NOMO-1 treated with dmso at 0.1 percent for 144 hours (cell line): ENCODE measurements at regions not wholly inside any gene's neighbourhood (a gene's known extent, or its start where the extent isn't known, plus 50 kb on each side); places are given as distances from the start of the nearest gene placed in this dataset.

Experiments used
- DNase-seq: peaks from one replicate; lab custom pipeline; 2025; ENCODE audit not compliant: unreplicated experiment; lab: John Stamatoyannopoulos, UW

- no peak for DNase-seq
These were observed 471.1 kb upstream of the ANO3 start for GRCh38 chr11:25860677-25861450.

DNA sequence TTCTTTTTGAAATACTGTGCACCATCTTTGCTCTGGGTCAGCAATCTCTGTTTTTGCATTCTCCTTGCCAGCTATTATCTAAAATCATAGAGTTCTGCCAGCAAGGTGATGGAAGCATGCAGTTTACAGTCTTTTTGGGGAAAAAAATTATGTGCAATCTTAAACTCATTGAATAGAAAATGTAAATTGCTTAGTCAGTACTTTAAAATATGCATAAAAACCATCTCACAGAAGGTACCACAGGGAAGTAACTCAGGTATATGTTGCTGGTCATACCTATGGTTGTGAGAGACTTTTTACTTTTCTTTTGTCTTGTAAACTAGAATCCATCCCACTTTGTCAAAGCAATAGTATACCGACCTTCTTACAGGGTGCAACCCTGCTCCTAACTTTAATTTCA is 469.8 kb upstream of the ANO3 start:
- no peak for DNase-seq

GRCh38 chr11:25863986-25864385 is 467.9 kb upstream of the ANO3 start:
- no peak for DNase-seq

DNA sequence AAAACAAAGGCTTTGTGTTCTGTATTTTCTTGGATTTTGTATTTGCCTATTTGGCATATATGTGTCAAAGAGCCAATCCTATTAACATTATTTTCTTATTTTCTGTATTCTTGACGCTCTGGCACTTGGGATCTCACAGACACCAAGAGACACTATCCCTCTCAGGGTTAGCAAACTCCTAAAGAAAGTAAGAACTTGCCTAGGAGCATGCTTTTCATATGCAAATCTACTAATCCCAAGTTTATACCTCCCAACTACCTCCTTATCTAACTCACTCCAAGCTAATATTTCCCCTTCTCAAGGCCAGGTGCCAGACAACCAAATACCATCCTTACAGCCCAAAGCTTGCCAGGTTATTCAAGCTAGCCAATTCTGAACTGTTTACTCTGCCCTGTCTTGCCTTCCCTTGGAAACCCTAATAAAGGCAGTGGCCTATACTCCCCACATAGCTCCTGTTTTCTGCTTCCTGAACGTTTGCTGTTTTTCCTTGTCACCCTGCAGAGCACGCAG is 455.4 kb upstream of the ANO3 start:
- DNase-seq, result no peak

DNA sequence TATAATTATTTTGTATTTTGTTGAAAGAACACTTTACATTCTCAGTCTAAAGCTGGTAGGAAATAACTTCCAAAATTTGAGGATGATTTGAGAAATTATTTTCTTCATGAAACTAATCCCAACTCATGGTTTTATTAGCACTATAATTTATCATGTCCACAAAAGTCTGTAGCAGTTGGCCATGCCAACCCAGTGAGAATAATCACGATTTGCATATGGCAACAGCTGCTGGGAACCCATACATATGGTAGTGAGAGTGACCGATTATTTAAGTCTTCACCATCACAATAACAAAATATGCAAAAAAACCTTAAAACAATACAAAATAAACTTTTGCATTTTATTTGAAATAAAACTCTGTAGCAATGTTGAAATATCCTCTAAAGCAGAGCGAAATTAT is 445.9 kb upstream of the ANO3 start:
- no peak for DNase-seq

DNA sequence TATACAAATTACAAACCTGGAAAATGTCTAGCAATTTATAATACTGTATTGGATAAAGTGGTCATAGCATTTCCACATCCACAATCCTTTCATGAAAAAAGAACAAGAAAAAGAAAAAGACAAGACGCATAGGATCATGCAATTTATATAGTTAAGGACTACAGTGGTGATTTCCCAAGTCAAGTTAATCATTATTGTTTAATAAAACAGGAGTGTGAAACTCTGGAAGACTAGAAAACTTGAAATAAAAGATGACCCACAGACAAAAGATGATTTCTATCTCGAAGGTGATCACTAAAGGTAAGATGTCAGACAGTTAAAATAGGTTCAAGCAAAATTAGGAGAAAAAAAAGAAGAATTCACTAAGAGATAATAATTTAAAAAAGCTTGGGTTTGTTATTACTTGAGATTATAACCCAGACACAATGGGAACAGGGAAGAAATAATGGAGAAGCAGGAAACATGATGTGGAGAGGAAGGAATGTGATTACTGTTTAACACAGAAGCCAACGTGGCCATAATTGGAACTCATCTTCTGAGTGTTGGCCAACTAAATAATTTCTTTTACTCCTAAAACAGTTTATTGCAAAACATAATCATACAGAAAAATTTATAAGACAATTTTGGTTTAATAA is 441.2 kb upstream of the ANO3 start:
- no peak for DNase-seq

- no peak for DNase-seq
These were observed 440.0 kb upstream of the ANO3 start for GRCh38 chr11:25891960-25892359.

DNA sequence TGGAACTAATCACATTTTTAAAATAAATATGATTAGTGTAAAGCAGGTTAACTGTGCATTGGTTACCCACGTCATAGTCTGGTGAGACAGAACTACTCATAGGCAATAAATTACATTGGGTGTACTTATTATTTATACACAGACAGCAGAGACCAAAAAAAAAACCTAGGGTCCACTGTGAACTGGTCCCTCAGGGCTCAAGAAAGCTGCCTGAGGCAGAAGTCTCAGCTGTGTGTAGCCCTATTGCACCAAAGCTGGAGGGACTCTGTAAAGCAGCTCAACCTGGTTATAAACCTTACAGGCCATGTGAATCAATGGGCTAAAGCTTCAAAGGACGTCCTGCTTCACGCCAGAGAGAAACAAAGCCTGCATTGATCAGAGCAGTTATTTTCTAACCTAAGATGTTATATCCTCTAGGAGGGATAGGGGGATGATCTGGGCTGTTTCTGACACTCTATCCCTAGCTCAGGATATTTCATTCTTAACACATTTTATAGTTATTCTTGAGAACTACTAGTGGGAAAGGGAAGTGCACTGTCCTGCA is 432.2 kb upstream of the ANO3 start:
- no peak for DNase-seq

DNA sequence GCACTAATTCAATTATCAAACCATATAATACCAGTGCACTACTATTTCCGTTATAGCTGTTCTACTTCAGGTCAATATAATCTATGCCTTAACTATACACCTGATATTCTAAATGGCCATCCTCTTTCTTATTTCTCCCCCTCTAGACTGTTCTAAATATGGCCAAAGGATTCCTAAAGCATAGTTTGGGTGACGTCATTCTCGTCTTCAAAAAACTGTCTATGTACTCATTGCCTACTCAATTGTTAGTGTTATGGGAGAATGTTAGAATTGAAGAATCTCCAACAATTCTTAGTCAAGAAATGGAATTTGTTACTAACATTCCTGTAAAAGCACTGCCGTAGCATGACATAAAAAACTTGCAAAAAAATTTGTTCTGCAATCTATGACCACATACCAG is 431.1 kb upstream of the ANO3 start:
- DNase-seq, result no peak

DNA sequence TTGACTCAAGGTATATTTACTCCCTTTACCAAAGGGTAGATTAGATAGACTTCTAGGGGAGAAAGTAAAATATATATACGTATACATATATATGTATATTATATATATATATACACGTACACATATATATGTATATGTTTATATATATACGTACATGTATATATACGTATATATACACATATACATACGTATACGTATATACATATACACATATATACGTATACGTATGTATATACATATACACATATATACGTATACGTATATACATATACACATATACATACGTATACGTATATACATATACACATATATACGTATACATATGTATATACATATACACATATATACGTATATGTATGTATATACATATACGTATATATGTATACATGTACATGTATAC is 430.5 kb upstream of the ANO3 start:
- no peak for DNase-seq

GRCh38 chr11:25902476-25902875 is 429.5 kb upstream of the ANO3 start:
- DNase-seq, result no peak

GRCh38 chr11:25908726-25909125 is 423.2 kb upstream of the ANO3 start:
- DNase-seq, result no peak

DNA sequence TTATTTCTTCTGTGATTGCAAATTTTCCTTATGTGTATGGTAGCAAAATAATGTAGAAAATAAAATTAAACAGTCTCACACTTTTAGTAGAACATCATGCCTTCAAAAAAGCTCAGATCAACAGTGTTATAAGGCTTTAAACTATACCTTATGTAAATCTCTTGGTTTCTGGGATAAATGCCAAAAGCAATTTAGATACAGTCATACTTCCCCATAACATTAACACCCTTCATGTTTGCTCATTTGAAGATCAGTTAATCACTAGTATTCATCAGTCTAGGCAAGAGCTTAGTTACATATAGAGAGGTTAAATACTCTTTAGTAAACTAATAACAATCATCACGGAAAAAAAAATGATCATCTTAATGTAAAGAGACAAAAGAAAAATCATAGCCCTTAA is 421.8 kb upstream of the ANO3 start:
- no peak for DNase-seq

- no peak for DNase-seq
These were observed 411.6 kb upstream of the ANO3 start for GRCh38 chr11:25920356-25920755.

GRCh38 chr11:25924586-25924985 is 407.3 kb upstream of the ANO3 start:
- DNase-seq, result no peak

- DNase-seq, result no peak
These were observed 406.6 kb upstream of the ANO3 start for GRCh38 chr11:25925359-25925758.

DNA sequence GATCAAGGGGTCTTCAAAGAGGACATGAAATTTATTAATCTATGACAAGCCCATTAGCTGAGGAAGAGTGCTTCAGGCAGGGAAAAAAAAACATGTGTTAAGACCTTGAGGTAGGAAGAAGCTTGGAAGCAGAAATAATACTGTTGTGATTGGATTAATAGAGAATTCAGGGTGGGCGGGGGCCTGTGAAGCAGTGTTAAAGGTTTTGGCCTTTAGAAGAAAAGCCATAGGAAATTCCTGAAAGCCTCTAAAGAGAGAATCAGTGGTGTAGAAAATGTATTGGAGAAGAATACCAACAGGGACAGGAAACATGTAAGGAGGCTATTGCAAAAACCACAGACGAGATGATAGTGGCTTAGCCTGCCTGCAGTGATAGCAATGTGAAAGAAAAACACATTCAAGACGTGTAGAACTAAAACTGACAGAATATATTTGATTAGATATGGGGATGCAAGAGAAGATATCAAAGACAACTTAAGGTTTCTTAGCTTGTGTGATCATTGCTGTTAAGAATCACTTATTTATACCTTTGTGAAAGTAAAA is 404.4 kb upstream of the ANO3 start:
- no peak for DNase-seq

GRCh38 chr11:25928076-25928475 is 403.9 kb upstream of the ANO3 start:
- no peak for DNase-seq

GRCh38 chr11:25938952-25939351 is 393.0 kb upstream of the ANO3 start:
- DNase-seq, result no peak

GRCh38 chr11:25939691-25940090 is 392.2 kb upstream of the ANO3 start:
- DNase-seq, result no peak

DNA sequence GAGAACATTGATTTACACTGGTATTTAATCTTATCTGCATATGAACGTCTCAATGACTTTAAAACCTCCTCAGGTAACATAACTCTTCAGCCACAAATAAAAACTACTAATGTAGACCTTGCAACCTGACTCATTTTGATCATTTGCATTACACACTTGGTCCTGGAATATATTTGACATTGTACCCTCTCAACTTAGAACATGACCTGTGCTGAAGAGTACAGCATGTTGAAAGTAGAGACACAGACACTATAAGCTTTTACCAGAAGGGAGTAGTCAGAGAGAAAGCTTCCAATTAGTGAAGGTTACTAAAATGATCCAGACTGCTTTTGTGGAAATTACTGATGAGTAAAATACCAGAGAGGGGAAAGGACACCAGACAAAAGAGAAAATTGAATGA is 390.6 kb upstream of the ANO3 start:
- DNase-seq, result no peak

- no peak for DNase-seq
These were observed 388.9 kb upstream of the ANO3 start for GRCh38 chr11:25943031-25943430.
